ENCODE measurements at regions not wholly inside any gene's neighbourhood (a gene's known extent, or its start where the extent isn't known, plus 50 kb on each side); places are given as distances from the start of the nearest gene placed in this dataset.

GRCh38 chr2:51149725-51150124 lies 117.8 kb upstream of the NRXN1 start:
- no peak for TF ChIP-seq CTCF (IDR thresholded peaks at IDR 0.05)
- no peak for TF ChIP-seq POLR2A (IDR thresholded peaks at IDR 0.05)
- H3K27me3 ChIP-seq = no peaks in the 10 kb centered on the region
- no peak for DNase-seq
- H3K27ac ChIP-seq = no peak overlapping the region
- H3K4me3 ChIP-seq = no peak overlapping the region
- intact Hi-C loops (cut with DNase I; ENCODE audit: low total_unique reads) = no loop called here
- no peaks in the 10 kb centered on the region for H3K36me3 ChIP-seq
- no peaks in the 10 kb centered on the region for H3K9me3 ChIP-seq
- H3K4me1 ChIP-seq = no peaks in the 10 kb centered on the region

- intact Hi-C loops (cut with DNase I; ENCODE audit: low total_unique reads) = no loop called here
- Histone ChIP-seq H3K27ac (no peak overlapping the region), H3K9me3 (no peaks in the 10 kb centered on the region), H3K4me3 (no peak overlapping the region), H3K27me3 (no peaks in the 10 kb centered on the region), H3K4me1 (no peaks in the 10 kb centered on the region), H3K36me3 (no peaks in the 10 kb centered on the region)
- TF ChIP-seq CTCF (IDR thresholded peaks at IDR 0.05) = no peak
- TF ChIP-seq POLR2A (IDR thresholded peaks at IDR 0.05) = no peak
- no peak for DNase-seq
Observed at GRCh38 chr2:51145761-51146160, 113.8 kb upstream of the NRXN1 start.

GRCh38 chr2:51120754-51121280 lies 88.9 kb upstream of the NRXN1 start:
- no peak for TF ChIP-seq POLR2A (IDR thresholded peaks at IDR 0.05)
- no peak for TF ChIP-seq CTCF (IDR thresholded peaks at IDR 0.05)
- H3K27me3 ChIP-seq = no peaks in the 10 kb centered on the region
- no peak overlapping the region for H3K4me3 ChIP-seq
- intact Hi-C loops (cut with DNase I; ENCODE audit: low total_unique reads) = no loop called here
- H3K27ac ChIP-seq = no peak overlapping the region
- DNase-seq = no peak
- no peaks in the 10 kb centered on the region for H3K36me3 ChIP-seq
- no peaks in the 10 kb centered on the region for H3K9me3 ChIP-seq
- no peaks in the 10 kb centered on the region for H3K4me1 ChIP-seq

GRCh38 chr2:51111532-51111931 lies 79.6 kb upstream of the NRXN1 start:
- Histone ChIP-seq H3K36me3 (no peaks in the 10 kb centered on the region), H3K27me3 (no peaks in the 10 kb centered on the region), H3K27ac (no peak overlapping the region), H3K4me3 (no peak overlapping the region), H3K4me1 (no peaks in the 10 kb centered on the region), H3K9me3 (no peaks in the 10 kb centered on the region)
- intact Hi-C loops (cut with DNase I; ENCODE audit: low total_unique reads) = no loop called here
- no peak for TF ChIP-seq CTCF (IDR thresholded peaks at IDR 0.05)
- TF ChIP-seq POLR2A (IDR thresholded peaks at IDR 0.05) = no peak
- DNase-seq = no peak

GRCh38 chr2:51108794-51109193 lies 76.9 kb upstream of the NRXN1 start:
- H3K4me3 ChIP-seq = no peak overlapping the region

More at GRCh38 chr2:51108794-51109193, 76.9 kb upstream of the NRXN1 start:
- Histone ChIP-seq H3K36me3 (no peaks in the 10 kb centered on the region), H3K4me1 (no peaks in the 10 kb centered on the region), H3K27me3 (no peaks in the 10 kb centered on the region), H3K27ac (no peak overlapping the region), H3K9me3 (no peaks in the 10 kb centered on the region)
- no peak for TF ChIP-seq POLR2A (IDR thresholded peaks at IDR 0.05)
- no peak for TF ChIP-seq CTCF (IDR thresholded peaks at IDR 0.05)
- DNase-seq = no peak
- intact Hi-C loops (cut with DNase I; ENCODE audit: low total_unique reads) = no loop called here
